ENCODE measurements at regions not wholly inside any gene's neighbourhood (a gene's known extent, or its start where the extent isn't known, plus 50 kb on each side); places are given as distances from the start of the nearest gene placed in this dataset.

GRCh38 chr2:48207851-48208250 is 106.6 kb upstream of the FOXN2 start:
- TF ChIP-seq POLR2A (IDR thresholded peaks at IDR 0.05) (no peak), CTCF (IDR thresholded peaks at IDR 0.05 in 4 of 5, conservative IDR thresholded peaks at IDR 0.05 in 1 of 5) (no peak)
